ENCODE measurements at regions not wholly inside any gene's neighbourhood (a gene's known extent, or its start where the extent isn't known, plus 50 kb on each side); places are given as distances from the start of the nearest gene placed in this dataset.

- H3K9me3 Mint-ChIP-seq: peaks cover 4% of the 10 kb centered on the region
Observed at GRCh38 chr3:127472506-127472905, 118.0 kb downstream of the TPRA1 start.

GRCh38 chr3:127471142-127471541 is 119.4 kb downstream of the TPRA1 start:
- Mint-ChIP-seq H3K4me1 (no peaks in the 10 kb centered on the region), H3K9me3 (peaks cover 4% of the 10 kb centered on the region), H3K27me3 (ENCODE audit: insufficient read depth, low read depth) (peaks cover 9% of the 10 kb centered on the region), H3K4me3 (no peak overlapping the region), H3K27ac (no peak overlapping the region), H3K36me3 (no peaks in the 10 kb centered on the region)
- H3K4me2 ChIP-seq: no peak overlapping the region
- H2AFZ ChIP-seq (replicated peaks): no peak overlapping the region
- peaks cover 5% of the 10 kb centered on the region for H3F3A ChIP-seq (ENCODE audit: low read depth)
- H3K79me2 ChIP-seq (ENCODE audit: low read depth): no peaks in the 10 kb centered on the region
- H3K4me1 ChIP-seq: peaks cover 17% of the 10 kb centered on the region
- no peaks in the 10 kb centered on the region for H3K36me3 ChIP-seq
- no peaks in the 10 kb centered on the region for H4K20me1 ChIP-seq (ENCODE audit: low read depth)
- TF ChIP-seq CTCF (IDR thresholded peaks at IDR 0.05) (no peak), EZH2 (IDR thresholded peaks at IDR 0.05) (no peak), EZH2phosphoT487 (IDR thresholded peaks at IDR 0.05) (no peak)
- H3K4me3 ChIP-seq: no peak overlapping the region
- H3K27me3 ChIP-seq: no peaks in the 10 kb centered on the region
- H3K9me3 ChIP-seq (ENCODE audit: low read depth): no peaks in the 10 kb centered on the region
- no peak overlapping the region for H3K9ac ChIP-seq
- no peak overlapping the region for H3K27ac ChIP-seq
- no peak for DNase-seq (ENCODE audit: low spot score)

More at GRCh38 chr3:127472506-127472905, 118.0 kb downstream of the TPRA1 start:
- no peak overlapping the region for H3K4me3 Mint-ChIP-seq
- no peaks in the 10 kb centered on the region for H3K4me1 Mint-ChIP-seq
- Histone ChIP-seq H3K36me3 (no peaks in the 10 kb centered on the region), H3F3A (ENCODE audit: low read depth) (peaks cover 5% of the 10 kb centered on the region), H3K27ac (no peak overlapping the region), H3K9me3 (ENCODE audit: low read depth) (no peaks in the 10 kb centered on the region), H3K4me1 (peaks cover 17% of the 10 kb centered on the region), H3K9ac (no peak overlapping the region), H3K27me3 (no peaks in the 10 kb centered on the region), H2AFZ (replicated peaks) (no peak overlapping the region), H3K4me3 (no peak overlapping the region), H3K79me2 (ENCODE audit: low read depth) (no peaks in the 10 kb centered on the region), H4K20me1 (ENCODE audit: low read depth) (no peaks in the 10 kb centered on the region), H3K4me2 (no peak overlapping the region)
- TF ChIP-seq EZH2phosphoT487 (IDR thresholded peaks at IDR 0.05): no peak
- TF ChIP-seq EZH2 (IDR thresholded peaks at IDR 0.05): no peak
- no peaks in the 10 kb centered on the region for H3K36me3 Mint-ChIP-seq
- DNase-seq (ENCODE audit: low spot score): no peak
- peaks cover 9% of the 10 kb centered on the region for H3K27me3 Mint-ChIP-seq (ENCODE audit: insufficient read depth, low read depth)
- no peak overlapping the region for H3K27ac Mint-ChIP-seq

- Histone ChIP-seq H3K27me3 (no peaks in the 10 kb centered on the region), H3K9me3 (ENCODE audit: low read depth) (no peaks in the 10 kb centered on the region), H2AFZ (replicated peaks) (no peak overlapping the region), H4K20me1 (ENCODE audit: low read depth) (no peaks in the 10 kb centered on the region), H3K9ac (no peak overlapping the region), H3K79me2 (ENCODE audit: low read depth) (no peaks in the 10 kb centered on the region), H3K4me3 (no peak overlapping the region), H3F3A (ENCODE audit: low read depth) (peaks cover 5% of the 10 kb centered on the region), H3K36me3 (no peaks in the 10 kb centered on the region), H3K4me1 (peaks cover 17% of the 10 kb centered on the region), H3K4me2 (no peak overlapping the region), H3K27ac (no peak overlapping the region)
- no peak for TF ChIP-seq EZH2 (IDR thresholded peaks at IDR 0.05)
- no peak for TF ChIP-seq CTCF (IDR thresholded peaks at IDR 0.05)
- no peak for TF ChIP-seq EZH2phosphoT487 (IDR thresholded peaks at IDR 0.05)
- Mint-ChIP-seq H3K36me3 (no peaks in the 10 kb centered on the region), H3K27ac (no peak overlapping the region), H3K9me3 (peaks cover 4% of the 10 kb centered on the region), H3K27me3 (ENCODE audit: insufficient read depth, low read depth) (peaks cover 9% of the 10 kb centered on the region), H3K4me3 (no peak overlapping the region), H3K4me1 (no peaks in the 10 kb centered on the region)
- no peak for DNase-seq (ENCODE audit: low spot score)
Observed at GRCh38 chr3:127469760-127470159, 120.8 kb downstream of the TPRA1 start.

GRCh38 chr3:127467391-127467790 is 123.1 kb downstream of the TPRA1 start:
- peaks cover 11% of the 10 kb centered on the region for H3K4me1 ChIP-seq
- peaks cover 8% of the 10 kb centered on the region for H3F3A ChIP-seq (ENCODE audit: low read depth)
- Mint-ChIP-seq H3K27me3 (ENCODE audit: insufficient read depth, low read depth) (peaks cover 11% of the 10 kb centered on the region), H3K36me3 (no peaks in the 10 kb centered on the region), H3K27ac (no peak overlapping the region), H3K4me1 (no peaks in the 10 kb centered on the region), H3K4me3 (no peak overlapping the region), H3K9me3 (peaks cover 4% of the 10 kb centered on the region)
- H3K4me2 ChIP-seq: no peak overlapping the region
- no peaks in the 10 kb centered on the region for H3K79me2 ChIP-seq (ENCODE audit: low read depth)
- no peaks in the 10 kb centered on the region for H3K27me3 ChIP-seq
- H3K27ac ChIP-seq: no peak overlapping the region
- no peak overlapping the region for H3K4me3 ChIP-seq
- H4K20me1 ChIP-seq (ENCODE audit: low read depth): no peaks in the 10 kb centered on the region
- H2AFZ ChIP-seq (replicated peaks): no peak overlapping the region
- H3K9me3 ChIP-seq (ENCODE audit: low read depth): no peaks in the 10 kb centered on the region
- no peak for DNase-seq (ENCODE audit: low spot score)
- H3K9ac ChIP-seq: no peak overlapping the region
- TF ChIP-seq EZH2 (IDR thresholded peaks at IDR 0.05) (no peak), EZH2phosphoT487 (IDR thresholded peaks at IDR 0.05) (no peak), CTCF (IDR thresholded peaks at IDR 0.05) (no peak)
- H3K36me3 ChIP-seq: no peaks in the 10 kb centered on the region
